ENCODE measurements at regions not wholly inside any gene's neighbourhood (a gene's known extent, or its start where the extent isn't known, plus 50 kb on each side); places are given as distances from the start of the nearest gene placed in this dataset.

GRCh38 chr6:91449539-91449938, 862.7 kb upstream of the MAP3K7 start (continued):
- no peak for TF ChIP-seq RAD21 (conservative IDR thresholded peaks at IDR 0.05)
- no peak for TF ChIP-seq SMC3 (conservative IDR thresholded peaks at IDR 0.05; ENCODE audit: poor library complexity)
- no peak for TF ChIP-seq EZH2 (IDR thresholded peaks at IDR 0.05; ENCODE audit: borderline replicate concordance, insufficient read depth, low read length, poor library complexity, severe bottlenecking)

GRCh38 chr6:91447530-91448254, 860.8 kb upstream of the MAP3K7 start:
- Histone ChIP-seq H3K27ac (ENCODE audit: low read length) (no peak overlapping the region), H3K27me3 (ENCODE audit: insufficient read depth, low read depth, low read length) (no peaks in the 10 kb centered on the region), H3K9ac (ENCODE audit: low read length) (no peak overlapping the region), H2AFZ (ENCODE audit: low read depth, low read length) (no peak overlapping the region), H4K20me1 (ENCODE audit: insufficient read depth) (no peaks in the 10 kb centered on the region), H3K4me3 (ENCODE audit: low read length) (no peak overlapping the region), H3K9me3 (ENCODE audit: low read length) (no peaks in the 10 kb centered on the region), H3F3A (ENCODE audit: insufficient read depth, low read length, poor library complexity, severe bottlenecking) (no peaks in the 10 kb centered on the region), H3K4me2 (ENCODE audit: low read length) (no peak overlapping the region), H3K9me2 (ENCODE audit: insufficient read depth, low read length) (no peaks in the 10 kb centered on the region), H3K79me2 (replicated peaks; ENCODE audit: insufficient read depth, low read length) (no peaks in the 10 kb centered on the region), H3K36me3 (ENCODE audit: insufficient read depth, low read length) (no peaks in the 10 kb centered on the region)
- TF ChIP-seq POLR2AphosphoS5 (IDR thresholded peaks at IDR 0.05) (no peak), SMC3 (conservative IDR thresholded peaks at IDR 0.05; ENCODE audit: poor library complexity) (no peak), MXI1 (conservative IDR thresholded peaks at IDR 0.05; ENCODE audit: poor library complexity, severe bottlenecking) (no peak), EP300 (conservative IDR thresholded peaks at IDR 0.05; ENCODE audit: poor library complexity, severe bottlenecking) (no peak), TAF1 (IDR thresholded peaks at IDR 0.05; ENCODE audit: low read depth) (no peak), EZH2 (IDR thresholded peaks at IDR 0.05; ENCODE audit: borderline replicate concordance, insufficient read depth, low read length, poor library complexity, severe bottlenecking) (no peak), REST (IDR thresholded peaks at IDR 0.05; ENCODE audit: borderline replicate concordance) (no peak), RAD21 (conservative IDR thresholded peaks at IDR 0.05) (no peak), CTCF (IDR thresholded peaks at IDR 0.05; ENCODE audit: poor library complexity, severe bottlenecking) (no peak)

DNA sequence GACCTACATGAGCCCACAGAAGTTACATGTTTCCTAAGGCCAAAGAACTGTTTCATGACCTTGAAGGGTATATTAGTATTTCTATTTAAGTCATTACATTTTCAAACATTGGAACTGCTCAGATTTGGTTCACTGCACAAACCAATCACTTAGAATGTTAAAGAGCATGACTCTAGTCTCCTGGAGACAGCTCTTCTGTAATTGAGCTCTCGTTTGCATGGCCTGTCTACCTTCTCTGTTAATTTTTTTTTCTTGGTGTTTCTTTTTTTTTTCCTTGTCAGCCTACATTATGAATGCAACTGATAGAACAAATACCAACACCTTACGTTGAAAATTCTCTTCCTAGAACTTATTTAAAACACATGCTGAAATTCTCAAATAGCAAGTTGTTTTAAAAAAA, 860.2 kb upstream of the MAP3K7 start:
- no peak for TF ChIP-seq MXI1 (conservative IDR thresholded peaks at IDR 0.05; ENCODE audit: poor library complexity, severe bottlenecking)
- TF ChIP-seq EZH2 (IDR thresholded peaks at IDR 0.05; ENCODE audit: borderline replicate concordance, insufficient read depth, low read length, poor library complexity, severe bottlenecking): no peak
- no peak for TF ChIP-seq POLR2AphosphoS5 (IDR thresholded peaks at IDR 0.05)
- no peak for TF ChIP-seq REST (IDR thresholded peaks at IDR 0.05; ENCODE audit: borderline replicate concordance)
- no peak for TF ChIP-seq SMC3 (conservative IDR thresholded peaks at IDR 0.05; ENCODE audit: poor library complexity)
- no peak for TF ChIP-seq EP300 (conservative IDR thresholded peaks at IDR 0.05; ENCODE audit: poor library complexity, severe bottlenecking)
- TF ChIP-seq RAD21 (conservative IDR thresholded peaks at IDR 0.05): no peak
- no peak for TF ChIP-seq CTCF (IDR thresholded peaks at IDR 0.05; ENCODE audit: poor library complexity, severe bottlenecking)
- no peak for TF ChIP-seq TAF1 (IDR thresholded peaks at IDR 0.05; ENCODE audit: low read depth)
- no peaks in the 10 kb centered on the region for H3K9me3 ChIP-seq (ENCODE audit: low read length)
- H3K27me3 ChIP-seq (ENCODE audit: insufficient read depth, low read depth, low read length): no peaks in the 10 kb centered on the region
- no peak overlapping the region for H3K4me3 ChIP-seq (ENCODE audit: low read length)
- H3K9ac ChIP-seq (ENCODE audit: low read length): no peak overlapping the region
- no peaks in the 10 kb centered on the region for H3K9me2 ChIP-seq (ENCODE audit: insufficient read depth, low read length)
- H3K79me2 ChIP-seq (replicated peaks; ENCODE audit: insufficient read depth, low read length): no peaks in the 10 kb centered on the region
- H3K27ac ChIP-seq (ENCODE audit: low read length): no peak overlapping the region
- H3K36me3 ChIP-seq (ENCODE audit: insufficient read depth, low read length): no peaks in the 10 kb centered on the region
- no peak overlapping the region for H3K4me2 ChIP-seq (ENCODE audit: low read length)
- no peak overlapping the region for H2AFZ ChIP-seq (ENCODE audit: low read depth, low read length)
- no peaks in the 10 kb centered on the region for H4K20me1 ChIP-seq (ENCODE audit: insufficient read depth)
- no peaks in the 10 kb centered on the region for H3F3A ChIP-seq (ENCODE audit: insufficient read depth, low read length, poor library complexity, severe bottlenecking)
